Hematopoietic multipotent progenitor cell treated with erythropoietin and hydrocortisone succinate and interleukin-3 and kit ligand, for 15 days (in vitro differentiated cells): ENCODE measurements at regions not wholly inside any gene's neighbourhood (a gene's known extent, or its start where the extent isn't known, plus 50 kb on each side); places are given as distances from the start of the nearest gene placed in this dataset.

ENCODE experiments used
- DNase-seq: peaks from one replicate; pipeline ENCODE4 v3.0.0-alpha.2; 2015; ENCODE audit warnings: low spot score

DNA sequence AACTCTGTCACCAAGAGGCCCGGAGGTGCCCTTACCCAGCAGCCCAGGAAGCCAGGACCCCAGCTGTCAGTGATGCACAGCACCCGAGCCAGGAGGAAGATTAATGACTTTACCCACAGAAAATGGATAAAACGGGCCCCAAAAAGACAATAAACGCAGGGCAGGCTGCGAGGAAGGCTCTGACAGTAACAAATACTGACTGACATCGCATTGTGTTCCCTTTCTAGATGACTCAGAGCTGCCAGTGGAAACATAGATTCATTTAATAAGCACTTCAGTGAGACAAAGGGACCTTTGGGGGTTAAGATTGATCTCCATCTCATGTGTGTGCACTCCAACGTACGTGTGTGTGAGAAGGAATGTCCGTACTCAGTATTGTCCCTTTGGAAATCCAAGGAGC, 225.3 kb upstream of the PPP2R3A start:
- no peak for DNase-seq

DNA sequence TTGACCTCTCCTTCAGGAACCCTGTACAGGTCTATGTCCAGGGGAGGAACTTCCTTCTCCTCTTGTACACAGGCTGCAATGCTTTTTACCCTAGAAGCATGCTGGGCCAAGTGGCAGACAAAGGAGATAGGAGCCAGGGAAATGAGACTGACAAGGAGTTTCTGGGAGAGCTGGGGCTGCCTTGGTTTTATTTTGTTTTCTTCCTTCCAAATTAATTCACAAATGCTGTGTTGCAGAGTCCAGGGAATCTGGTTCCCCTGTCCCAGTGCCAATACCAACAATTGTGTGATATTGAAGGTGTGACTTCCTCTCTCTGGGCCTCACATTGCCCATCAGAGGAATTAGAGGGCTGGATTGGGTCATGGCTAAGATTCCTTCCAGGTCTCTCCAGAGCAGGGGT, 224.8 kb upstream of the PPP2R3A start:
- no peak for DNase-seq

DNA sequence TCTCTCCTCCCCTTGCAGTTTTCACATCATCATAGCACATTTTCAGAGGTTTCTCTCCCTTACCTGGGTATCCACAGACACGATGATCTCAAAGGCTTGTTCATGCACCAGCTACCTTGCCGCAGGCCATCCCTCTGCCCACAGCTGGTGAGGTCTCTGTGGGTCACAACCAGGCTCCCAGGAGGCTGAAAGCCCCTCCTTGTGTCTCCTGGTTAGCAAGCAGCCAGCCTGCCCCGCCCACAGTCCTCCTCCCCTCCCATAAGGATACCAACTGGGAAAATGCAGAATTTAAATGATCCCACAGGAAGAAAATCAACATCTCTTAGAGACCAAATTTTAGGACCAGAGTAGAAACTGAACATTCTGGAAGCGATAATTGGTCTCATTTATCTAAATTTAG, 213.5 kb upstream of the PPP2R3A start:
- no peak for DNase-seq

- no peak for DNase-seq
These were observed 212.7 kb upstream of the PPP2R3A start for GRCh38 chr3:135752851-135753250.

- no peak for DNase-seq
These were observed 212.0 kb upstream of the PPP2R3A start for GRCh38 chr3:135753506-135753905.

- no peak for DNase-seq
These were observed 210.0 kb upstream of the PPP2R3A start for GRCh38 chr3:135755330-135756105.

DNA sequence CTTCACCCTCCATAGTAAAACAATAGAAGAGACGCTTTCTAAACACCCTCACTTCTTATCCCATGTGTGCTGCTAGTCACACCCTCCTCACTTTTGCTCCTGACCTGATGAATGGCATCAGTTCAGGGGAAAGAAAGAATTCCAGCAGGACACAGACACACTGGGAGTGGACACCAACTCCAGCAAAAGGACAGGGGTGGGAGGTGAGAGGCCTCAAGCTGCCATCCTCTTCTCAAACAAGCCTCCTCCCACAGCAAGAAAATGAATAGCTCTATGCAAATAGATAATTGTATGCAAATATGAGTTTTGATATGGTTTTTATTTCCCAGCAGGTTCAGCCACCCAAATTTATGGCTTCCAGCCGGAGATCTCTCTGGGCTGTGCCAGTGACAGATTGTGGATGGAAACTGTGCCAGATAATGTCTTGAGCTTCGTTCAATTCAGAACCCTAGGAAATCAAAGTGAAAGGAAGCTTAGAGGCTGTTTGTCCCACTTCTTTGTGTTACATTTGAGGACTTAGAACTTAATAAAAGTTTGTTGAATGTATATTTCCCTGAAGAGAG, 209.3 kb upstream of the PPP2R3A start:
- no peak for DNase-seq

DNA sequence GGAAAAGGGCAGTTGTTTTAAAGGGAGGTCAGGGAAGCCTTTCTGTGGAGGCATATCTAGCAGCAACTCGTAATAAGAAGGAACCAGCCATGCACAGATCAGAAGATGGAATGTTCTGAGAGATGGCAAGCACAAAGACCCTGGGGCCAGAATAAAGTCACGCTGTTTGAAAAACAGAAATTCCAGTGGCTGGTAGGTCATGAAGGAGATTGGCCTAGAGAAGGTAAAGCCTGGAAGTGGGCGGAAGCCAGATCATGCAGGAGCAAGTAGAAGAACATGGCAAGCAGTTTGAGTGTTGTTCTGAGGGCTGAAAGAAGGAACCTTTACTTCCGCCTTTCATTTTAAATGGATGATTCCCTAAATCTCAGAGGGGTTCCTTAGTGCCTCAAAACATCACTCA, 208.1 kb upstream of the PPP2R3A start:
- no peak for DNase-seq

DNA sequence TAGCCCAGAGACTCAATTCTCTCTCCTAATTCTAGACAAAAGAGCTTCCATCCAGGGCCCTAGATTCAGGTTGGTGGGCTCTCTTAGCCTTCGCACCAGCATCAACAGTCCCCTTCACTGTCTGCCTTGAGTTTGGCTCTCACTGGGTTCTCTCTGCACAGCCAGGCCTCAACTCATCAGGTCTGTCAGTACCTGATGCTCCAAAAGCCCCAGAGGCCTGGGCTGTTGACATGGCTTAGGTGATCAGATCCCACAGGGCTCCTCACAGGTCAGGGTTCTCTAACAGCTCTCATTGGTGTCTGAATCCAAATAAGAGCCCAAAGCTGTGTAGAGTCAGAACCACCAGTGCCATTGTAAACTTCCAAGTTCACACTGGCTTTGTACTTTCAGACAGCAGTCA, 206.6 kb upstream of the PPP2R3A start:
- DNase-seq = no peak

DNA sequence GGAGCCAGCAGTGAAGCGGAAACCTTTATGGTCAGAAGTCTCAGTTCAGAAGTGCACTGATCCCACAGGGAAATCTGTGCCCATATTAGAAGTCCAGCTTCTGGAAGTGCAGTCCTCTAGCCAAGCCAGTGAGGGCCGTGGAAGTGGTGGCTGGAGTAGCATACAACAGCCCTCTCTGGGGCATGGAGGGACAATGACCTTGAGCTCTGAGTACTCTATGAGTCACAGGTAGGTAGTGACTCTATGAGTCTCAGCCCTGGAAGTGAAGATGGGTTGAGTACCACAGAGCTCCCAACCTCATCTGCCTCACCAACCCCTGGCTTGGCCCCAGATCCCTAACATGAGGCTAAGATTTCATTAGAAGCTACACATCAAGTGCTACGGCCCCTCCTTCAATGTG, 205.9 kb upstream of the PPP2R3A start:
- DNase-seq = no peak

DNA sequence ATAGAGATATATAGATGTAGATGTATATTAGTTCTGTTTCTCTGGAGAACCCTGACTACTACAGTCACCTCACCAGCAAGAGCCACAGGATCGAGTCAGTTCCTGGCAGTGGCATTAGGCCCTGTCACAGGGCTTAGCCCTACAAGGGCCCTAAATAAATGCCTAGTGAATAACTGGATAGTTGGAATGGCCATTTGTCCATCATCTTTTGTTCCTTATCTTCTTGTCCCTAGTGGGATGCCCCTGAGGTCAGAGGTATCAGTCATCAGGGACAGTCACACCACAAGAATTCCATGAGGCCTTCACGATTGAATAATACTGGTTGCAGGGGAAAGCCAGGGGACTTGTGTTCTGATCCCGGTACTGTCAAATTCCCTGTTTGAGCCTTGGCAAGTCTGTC, 204.9 kb upstream of the PPP2R3A start:
- DNase-seq = no peak

DNA sequence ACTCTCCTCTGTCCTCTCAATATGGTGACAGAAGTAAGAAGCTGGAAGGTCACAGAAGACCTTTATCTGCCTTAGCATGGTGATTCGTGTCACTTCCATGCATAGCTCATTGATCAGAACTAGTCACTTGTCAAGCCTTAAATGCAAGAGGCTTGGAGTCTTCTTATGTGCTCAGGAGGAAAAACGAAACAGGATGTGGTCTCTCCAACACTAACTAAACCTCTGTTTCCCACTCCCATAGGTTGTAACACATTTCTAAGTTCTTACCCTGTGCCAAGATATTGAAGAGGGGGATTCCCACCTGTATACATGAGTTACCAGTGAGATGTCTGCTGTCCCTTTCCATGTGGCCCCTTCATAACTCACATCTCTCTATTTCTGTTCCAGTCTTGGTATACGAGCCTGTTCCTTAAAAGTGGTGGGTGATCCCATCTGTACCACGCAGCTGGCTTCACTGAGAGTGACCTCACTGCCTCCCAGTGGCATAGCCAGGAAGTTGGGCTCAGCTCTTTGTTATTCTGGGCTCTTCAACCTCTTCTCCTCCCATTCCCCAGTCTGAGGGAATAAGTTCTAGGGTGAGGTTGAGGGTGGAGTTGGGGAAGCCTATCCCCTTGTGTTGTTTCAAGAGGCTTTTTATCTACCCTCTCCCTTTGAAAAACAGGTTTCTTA, 203.2 kb upstream of the PPP2R3A start:
- no peak for DNase-seq

GRCh38 chr3:135766115-135766514, 199.4 kb upstream of the PPP2R3A start:
- no peak for DNase-seq

DNA sequence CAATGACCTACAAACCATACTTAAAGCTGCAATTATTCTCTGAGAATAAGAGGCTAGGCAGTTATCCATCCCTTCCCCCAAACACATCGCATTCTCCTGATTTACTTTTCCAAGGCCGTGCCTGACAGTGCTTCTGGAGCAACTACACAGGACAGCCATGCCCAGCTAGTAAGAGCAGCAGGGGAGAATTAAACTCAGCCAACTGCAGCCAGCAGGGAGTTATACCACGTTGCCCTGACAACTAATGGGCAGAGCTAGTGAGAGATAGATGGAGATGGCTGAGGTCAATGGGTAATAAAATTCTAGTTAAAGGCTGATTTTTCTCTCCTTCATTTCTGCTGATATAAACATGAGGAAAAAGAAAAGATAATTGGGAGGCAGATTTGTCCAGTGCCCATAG, 193.8 kb upstream of the PPP2R3A start:
- DNase-seq = no peak

DNA sequence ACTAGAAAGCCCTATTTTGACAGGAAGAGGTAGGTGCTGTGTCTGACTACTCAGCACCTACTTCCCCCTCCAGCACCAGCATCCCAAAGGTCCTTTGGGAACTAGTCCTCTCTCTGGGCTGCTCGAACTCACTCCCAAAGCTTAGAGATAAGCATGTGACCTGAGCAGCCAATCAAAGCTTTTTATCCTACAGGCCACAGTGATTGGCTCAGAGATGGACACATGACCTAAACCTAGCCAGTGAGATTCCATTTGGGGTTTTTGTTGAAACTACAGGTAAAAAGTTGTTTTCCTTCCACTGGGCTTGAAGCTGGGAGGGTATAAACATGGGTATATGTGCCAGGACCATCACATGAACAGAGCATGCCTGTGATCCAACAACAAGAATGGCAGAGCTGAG, 186.5 kb upstream of the PPP2R3A start:
- DNase-seq = no peak

- DNase-seq = no peak
These were observed 185.8 kb upstream of the PPP2R3A start for GRCh38 chr3:135779590-135780235.

DNA sequence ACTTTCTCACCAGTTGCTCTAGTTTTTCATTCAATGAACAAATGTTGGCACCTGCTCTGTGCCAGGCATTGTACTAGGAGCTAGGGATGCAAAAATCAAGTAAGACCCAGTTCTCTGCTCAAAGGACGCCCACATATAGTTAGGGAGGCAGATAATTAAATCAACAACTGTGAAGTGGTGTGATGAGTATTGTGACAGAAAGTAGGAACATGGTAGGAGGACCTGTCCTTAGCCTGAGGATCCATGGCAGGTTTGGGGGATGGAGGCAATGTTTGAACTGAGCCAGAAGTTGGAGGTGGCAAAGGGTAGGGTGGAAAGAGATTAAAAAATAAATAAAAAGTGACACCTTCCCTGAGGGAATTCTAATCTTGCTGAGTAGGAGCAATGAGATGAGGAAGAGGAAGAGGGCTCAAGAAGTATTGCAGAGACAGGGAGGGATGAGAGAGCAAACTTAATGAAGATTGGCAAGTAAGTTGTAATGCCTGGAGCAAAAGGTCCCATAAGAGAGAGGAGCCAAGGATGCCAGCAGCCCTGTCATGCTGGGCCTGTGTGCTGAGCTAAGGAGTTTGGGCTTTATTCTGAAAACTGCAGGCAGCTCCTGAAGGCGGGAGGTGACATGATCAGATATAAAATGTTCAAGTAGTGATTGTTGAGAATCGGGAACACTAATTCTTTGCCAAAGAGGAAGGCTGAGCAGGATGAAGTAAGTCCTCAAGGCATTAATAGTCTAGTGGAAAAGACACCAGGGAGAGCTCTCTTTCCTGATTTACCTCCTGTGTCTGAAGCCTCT, 184.3 kb upstream of the PPP2R3A start:
- DNase-seq = no peak

DNA sequence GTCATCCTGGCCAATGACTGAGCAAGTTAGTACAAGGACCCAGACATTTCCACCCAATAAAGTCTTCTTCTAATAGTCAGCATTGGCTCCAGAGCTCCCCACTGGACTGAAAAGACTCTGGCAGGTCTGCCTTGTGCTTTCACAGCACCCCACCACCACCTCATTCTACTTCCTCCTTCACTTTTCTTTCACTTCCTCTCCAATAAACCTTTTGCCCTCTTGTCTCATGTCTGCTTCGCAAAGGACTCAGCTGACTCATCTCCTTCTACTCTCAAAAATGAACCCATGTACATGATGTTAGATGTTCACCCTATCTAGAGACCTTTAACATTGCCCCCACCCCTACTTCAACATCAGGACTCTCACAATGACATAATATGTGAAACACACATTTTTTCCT, 181.0 kb upstream of the PPP2R3A start:
- DNase-seq = no peak

- DNase-seq = no peak
These were observed 177.4 kb upstream of the PPP2R3A start for GRCh38 chr3:135788146-135788545.

- DNase-seq = no peak
These were observed 176.6 kb upstream of the PPP2R3A start for GRCh38 chr3:135788978-135789377.

DNA sequence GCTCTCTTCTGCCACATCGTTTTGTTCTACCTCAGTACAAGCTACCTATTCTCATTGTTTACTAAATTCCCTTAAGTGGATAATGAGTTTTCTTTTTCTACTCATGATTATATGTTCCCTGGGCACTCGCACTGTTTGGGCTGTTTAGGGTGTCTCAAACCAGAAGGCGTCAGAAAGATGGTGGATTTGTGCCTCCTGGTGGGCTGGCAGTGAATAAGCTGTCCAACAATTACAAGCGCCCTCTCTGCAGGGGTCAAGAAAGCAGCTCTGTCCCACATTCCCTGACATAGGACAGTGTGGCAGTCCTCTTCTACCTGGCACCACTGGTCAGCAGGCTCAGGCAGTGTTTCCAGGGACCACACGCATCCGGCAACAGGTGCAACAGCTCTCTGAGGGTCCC, 173.4 kb upstream of the PPP2R3A start:
- no peak for DNase-seq

DNA sequence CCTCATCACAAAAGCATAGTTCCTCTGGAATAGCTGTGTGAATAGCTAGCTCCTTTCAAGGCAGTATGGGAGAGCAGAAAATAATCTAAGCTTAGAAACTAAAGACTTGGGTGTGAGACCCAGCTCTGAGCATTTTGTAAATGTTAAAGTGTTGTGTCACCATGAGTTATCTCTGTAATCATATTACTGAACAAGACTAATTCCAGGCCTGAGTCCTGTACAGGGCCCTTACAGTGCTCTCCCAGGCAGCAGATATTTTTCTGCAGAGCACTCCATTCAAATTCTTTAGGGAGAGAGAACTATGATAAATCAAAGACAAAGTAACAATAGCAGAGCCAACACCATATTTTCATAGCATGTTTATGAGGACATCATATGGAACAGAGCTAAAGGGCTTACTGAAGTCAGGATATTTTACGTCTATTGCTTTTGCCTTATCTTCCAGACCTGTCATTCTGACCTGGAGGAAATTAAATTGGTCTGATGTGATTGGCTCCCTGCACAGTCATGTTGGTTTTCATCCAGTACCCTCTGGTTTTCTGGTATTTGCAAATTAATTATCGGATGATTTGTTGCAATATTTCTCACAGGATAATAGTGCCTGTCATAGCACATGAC, 172.6 kb upstream of the PPP2R3A start:
- DNase-seq = no peak
